ENCODE measurements at regions not wholly inside any gene's neighbourhood (a gene's known extent, or its start where the extent isn't known, plus 50 kb on each side); places are given as distances from the start of the nearest gene placed in this dataset.
"Not testable (repeated sequence)": the region's sequence is repeated elsewhere in the genome, so short reads cannot be mapped to it uniquely, and the experiment has no call there.

DNA sequence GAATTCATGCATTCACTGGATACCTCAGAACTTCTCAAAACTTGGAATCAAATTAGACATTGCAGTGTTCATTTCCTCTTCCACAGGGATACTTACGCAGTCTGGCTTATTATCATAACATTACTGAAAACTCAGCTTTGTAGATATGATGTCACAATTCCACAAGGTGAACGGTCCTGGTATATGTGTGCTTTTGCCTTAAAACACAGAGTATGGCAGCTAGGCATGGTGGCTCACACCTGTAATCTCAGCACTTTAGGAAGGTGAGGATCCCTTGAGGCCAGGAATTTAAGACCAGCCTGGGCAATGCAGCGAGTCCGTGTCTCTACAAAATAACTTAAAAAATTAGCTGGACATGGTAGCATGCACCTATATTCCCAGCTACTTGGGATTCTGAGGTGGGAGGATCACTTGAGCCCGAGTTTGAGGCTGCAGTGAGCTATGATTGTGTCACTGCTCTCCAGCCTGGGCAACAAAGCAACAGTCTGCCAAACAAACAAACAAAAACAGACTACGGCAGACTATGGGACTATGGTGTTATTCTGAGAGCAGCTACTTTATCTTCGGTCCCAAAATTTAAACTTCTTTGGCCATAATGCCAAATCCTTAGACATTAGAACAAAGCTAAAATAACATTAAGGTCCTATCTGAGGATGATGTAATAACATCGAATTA is 1191.9 kb upstream of the SLC39A10 start:
- H3K36me3 ChIP-seq (ENCODE audit: control insufficient read depth in 2 of 2, insufficient read depth in 2 of 2, low read length in 2 of 2), result no peaks in the 10 kb centered on the region
- no peak overlapping the region for H3K27ac ChIP-seq (ENCODE audit: low read length)
- no peaks in the 10 kb centered on the region for H3K4me1 ChIP-seq (ENCODE audit: control insufficient read depth, insufficient read depth, low read length)
- H3K9me3 ChIP-seq (ENCODE audit: control insufficient read depth in 2 of 2, low read length in 2 of 2), result no peaks in the 10 kb centered on the region
- H3K9ac ChIP-seq (ENCODE audit: low read length in 2 of 2), result no peak overlapping the region
- H3K4me3 ChIP-seq (ENCODE audit: low read length in 2 of 2), result no peak overlapping the region
- H3K27me3 ChIP-seq (ENCODE audit: control insufficient read depth in 1 of 2, insufficient read depth in 2 of 2, low read length in 2 of 2), result no peaks in the 10 kb centered on the region

DNA sequence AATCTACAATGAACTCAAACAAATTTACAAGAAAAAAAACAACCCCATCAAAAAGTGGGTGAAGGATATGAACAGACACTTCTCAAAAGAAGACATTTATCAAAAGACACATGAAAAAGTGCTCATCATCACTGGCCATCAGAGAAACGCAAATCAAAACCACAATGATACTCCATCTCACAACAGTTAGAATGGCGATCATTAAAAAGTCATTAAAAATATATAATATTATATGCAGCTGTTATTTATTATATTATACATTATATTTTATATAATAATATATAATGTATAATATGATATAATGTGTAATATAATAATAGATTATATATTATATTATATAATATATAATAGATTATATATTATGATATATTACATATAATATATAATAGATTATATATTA is 1194.1 kb upstream of the SLC39A10 start:
- H3K4me1 ChIP-seq (ENCODE audit: control insufficient read depth, insufficient read depth, low read length); H3K27me3 ChIP-seq (ENCODE audit: control insufficient read depth in 1 of 2, insufficient read depth in 2 of 2, low read length in 2 of 2); H3K36me3 ChIP-seq (ENCODE audit: control insufficient read depth in 2 of 2, insufficient read depth in 2 of 2, low read length in 2 of 2); H3K4me3 ChIP-seq (ENCODE audit: low read length in 2 of 2); H3K9ac ChIP-seq (ENCODE audit: low read length in 2 of 2); H3K9me3 ChIP-seq (ENCODE audit: control insufficient read depth in 2 of 2, low read length in 2 of 2); H3K27ac ChIP-seq (ENCODE audit: low read length): not testable (repeated sequence)

DNA sequence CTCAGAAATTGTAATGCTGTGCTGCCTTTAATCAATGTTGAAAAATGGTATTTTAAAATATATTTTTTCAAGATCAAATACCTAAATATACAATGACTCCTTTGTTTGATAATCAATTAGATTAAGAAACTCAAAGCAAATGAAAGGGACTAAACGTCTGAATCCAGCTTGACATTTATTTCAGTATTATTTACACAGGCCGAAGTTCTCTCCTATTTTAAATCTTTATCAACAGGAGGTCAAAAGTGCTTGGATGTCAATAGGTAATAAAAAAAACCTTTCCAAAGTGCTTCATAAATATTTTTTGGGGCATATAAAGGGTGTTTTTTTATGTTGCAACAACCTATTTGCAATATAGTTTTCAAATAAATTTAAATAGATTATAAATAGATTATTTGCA is 1201.7 kb upstream of the SLC39A10 start:
- no peak overlapping the region for H3K9ac ChIP-seq (ENCODE audit: low read length in 2 of 2)
- no peak overlapping the region for H3K27ac ChIP-seq (ENCODE audit: low read length)
- no peak overlapping the region for H3K4me3 ChIP-seq (ENCODE audit: low read length in 2 of 2)
- no peaks in the 10 kb centered on the region for H3K36me3 ChIP-seq (ENCODE audit: control insufficient read depth in 2 of 2, insufficient read depth in 2 of 2, low read length in 2 of 2)
- H3K27me3 ChIP-seq (ENCODE audit: control insufficient read depth in 1 of 2, insufficient read depth in 2 of 2, low read length in 2 of 2), result no peaks in the 10 kb centered on the region
- no peaks in the 10 kb centered on the region for H3K9me3 ChIP-seq (ENCODE audit: control insufficient read depth in 2 of 2, low read length in 2 of 2)
- no peaks in the 10 kb centered on the region for H3K4me1 ChIP-seq (ENCODE audit: control insufficient read depth, insufficient read depth, low read length)

DNA sequence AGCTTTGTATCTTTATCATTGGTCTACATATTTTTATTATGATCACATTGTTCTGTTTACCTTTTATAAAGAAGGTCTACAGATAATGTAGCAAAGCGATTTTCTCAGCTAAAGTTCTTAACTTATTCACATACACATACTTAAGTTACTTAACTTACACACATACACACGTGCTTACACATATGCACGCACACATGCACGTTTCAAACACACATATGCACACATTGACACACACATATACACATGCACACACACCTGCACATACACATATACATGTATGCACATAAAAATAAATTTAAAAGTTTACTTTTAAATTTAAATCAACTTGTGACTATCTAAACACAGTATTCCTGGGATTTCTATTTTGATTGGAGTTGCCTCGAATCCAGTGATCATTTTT is 1204.5 kb upstream of the SLC39A10 start:
- Histone ChIP-seq H3K27me3 (ENCODE audit: control insufficient read depth in 1 of 2, insufficient read depth in 2 of 2, low read length in 2 of 2) (no peaks in the 10 kb centered on the region), H3K4me1 (ENCODE audit: control insufficient read depth, insufficient read depth, low read length) (no peaks in the 10 kb centered on the region), H3K27ac (ENCODE audit: low read length) (no peak overlapping the region), H3K36me3 (ENCODE audit: control insufficient read depth in 2 of 2, insufficient read depth in 2 of 2, low read length in 2 of 2) (no peaks in the 10 kb centered on the region), H3K9me3 (ENCODE audit: control insufficient read depth in 2 of 2, low read length in 2 of 2) (no peaks in the 10 kb centered on the region), H3K4me3 (ENCODE audit: low read length in 2 of 2) (no peak overlapping the region), H3K9ac (ENCODE audit: low read length in 2 of 2) (no peak overlapping the region)

DNA sequence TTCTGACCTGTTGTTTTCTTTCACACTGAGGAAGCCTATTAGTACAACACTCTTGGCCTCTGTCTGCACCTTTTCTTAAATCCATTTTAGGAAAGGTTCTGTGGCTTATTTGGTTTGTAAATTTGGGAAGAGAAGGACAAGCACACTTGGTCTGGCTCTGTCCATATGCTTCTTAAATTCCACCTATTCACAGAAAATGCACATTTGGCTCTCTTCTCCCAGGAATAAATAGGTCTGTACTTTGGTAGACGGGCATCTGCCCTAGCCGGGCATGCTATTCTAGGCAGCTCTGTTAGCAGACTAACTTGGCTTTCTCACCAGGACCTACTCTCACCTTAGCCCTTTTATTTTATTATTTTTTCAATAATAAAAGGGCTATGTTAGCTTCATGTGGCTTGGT is 1211.8 kb upstream of the SLC39A10 start:
- Histone ChIP-seq H3K27ac (ENCODE audit: low read length) (no peak overlapping the region), H3K27me3 (ENCODE audit: control insufficient read depth in 1 of 2, insufficient read depth in 2 of 2, low read length in 2 of 2) (no peaks in the 10 kb centered on the region), H3K4me3 (ENCODE audit: low read length in 2 of 2) (no peak overlapping the region), H3K4me1 (ENCODE audit: control insufficient read depth, insufficient read depth, low read length) (no peaks in the 10 kb centered on the region), H3K9ac (ENCODE audit: low read length in 2 of 2) (no peak overlapping the region), H3K36me3 (ENCODE audit: control insufficient read depth in 2 of 2, insufficient read depth in 2 of 2, low read length in 2 of 2) (no peaks in the 10 kb centered on the region), H3K9me3 (ENCODE audit: control insufficient read depth in 2 of 2, low read length in 2 of 2) (no peaks in the 10 kb centered on the region)

DNA sequence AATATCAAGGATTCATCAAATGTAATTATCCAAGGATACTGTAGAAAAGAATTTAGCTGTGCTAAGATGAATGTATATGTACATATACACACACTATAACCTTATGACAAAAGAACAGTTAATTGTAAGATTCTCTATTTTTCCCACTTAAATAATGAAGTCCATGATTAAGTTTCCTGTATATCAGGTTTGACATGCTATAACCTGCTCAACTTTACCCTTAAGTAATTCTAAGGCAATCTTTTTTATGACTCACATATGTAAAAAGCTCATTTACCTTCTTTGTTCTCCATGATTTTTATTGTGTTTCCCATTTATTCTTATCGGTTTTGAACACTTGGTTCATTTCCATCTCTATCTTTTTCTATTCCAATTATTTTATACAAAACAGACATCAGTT is 1213.1 kb upstream of the SLC39A10 start:
- Histone ChIP-seq H3K9me3 (ENCODE audit: control insufficient read depth in 2 of 2, low read length in 2 of 2) (no peaks in the 10 kb centered on the region), H3K4me3 (ENCODE audit: low read length in 2 of 2) (no peak overlapping the region), H3K4me1 (ENCODE audit: control insufficient read depth, insufficient read depth, low read length) (no peaks in the 10 kb centered on the region), H3K36me3 (ENCODE audit: control insufficient read depth in 2 of 2, insufficient read depth in 2 of 2, low read length in 2 of 2) (no peaks in the 10 kb centered on the region), H3K9ac (ENCODE audit: low read length in 2 of 2) (no peak overlapping the region), H3K27me3 (ENCODE audit: control insufficient read depth in 1 of 2, insufficient read depth in 2 of 2, low read length in 2 of 2) (no peaks in the 10 kb centered on the region), H3K27ac (ENCODE audit: low read length) (no peak overlapping the region)

DNA sequence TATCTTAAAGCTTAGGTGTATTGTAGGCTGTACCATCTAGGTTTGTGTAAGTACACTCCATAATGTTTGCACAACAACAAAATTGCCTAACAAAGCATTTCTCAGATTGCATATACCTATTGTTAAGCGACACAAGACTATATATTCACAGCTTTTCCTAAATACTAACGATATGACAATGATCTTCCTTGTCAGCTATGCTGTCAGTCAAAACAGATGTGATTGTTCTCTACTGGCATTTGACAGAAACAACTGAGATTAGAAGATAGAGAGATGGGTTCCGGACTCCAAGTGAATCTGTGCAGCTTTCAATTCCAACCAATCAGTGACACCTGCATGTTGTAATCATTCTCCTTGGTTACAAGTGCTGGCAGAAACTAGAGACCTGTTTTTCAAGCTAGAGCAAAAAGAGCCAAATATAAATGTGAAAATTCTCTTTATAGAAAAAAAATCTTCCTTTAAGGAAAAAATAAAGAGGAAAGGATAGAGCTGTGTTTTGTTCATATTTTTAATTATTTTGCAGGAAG is 1232.3 kb upstream of the SLC39A10 start:
- Histone ChIP-seq H3K4me1 (ENCODE audit: control insufficient read depth, insufficient read depth, low read length) (no peaks in the 10 kb centered on the region), H3K36me3 (ENCODE audit: control insufficient read depth in 2 of 2, insufficient read depth in 2 of 2, low read length in 2 of 2) (no peaks in the 10 kb centered on the region), H3K27ac (ENCODE audit: low read length) (no peak overlapping the region), H3K4me3 (ENCODE audit: low read length in 2 of 2) (no peak overlapping the region), H3K9me3 (ENCODE audit: control insufficient read depth in 2 of 2, low read length in 2 of 2) (no peaks in the 10 kb centered on the region), H3K27me3 (ENCODE audit: control insufficient read depth in 1 of 2, insufficient read depth in 2 of 2, low read length in 2 of 2) (no peaks in the 10 kb centered on the region), H3K9ac (ENCODE audit: low read length in 2 of 2) (no peak overlapping the region)

DNA sequence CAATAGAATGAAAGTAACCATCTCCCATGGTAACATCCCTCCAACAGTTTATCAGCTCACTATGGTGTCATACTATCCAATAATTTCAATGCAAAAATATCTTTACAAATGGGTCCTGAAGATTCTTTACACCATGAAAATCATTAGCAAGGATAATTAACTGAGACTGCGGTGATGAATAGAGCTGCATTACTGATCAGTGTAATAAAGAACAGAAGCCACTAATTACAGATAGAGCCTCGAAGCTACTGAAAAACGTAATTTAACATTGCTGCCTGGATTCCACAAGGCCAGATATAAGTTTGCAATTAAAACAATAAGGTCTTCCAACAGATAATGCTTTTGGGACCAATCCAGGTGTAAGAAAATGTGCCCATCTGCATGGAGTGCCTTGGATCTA is 1245.8 kb upstream of the SLC39A10 start:
- no peaks in the 10 kb centered on the region for H3K27me3 ChIP-seq (ENCODE audit: control insufficient read depth in 1 of 2, insufficient read depth in 2 of 2, low read length in 2 of 2)
- no peak overlapping the region for H3K9ac ChIP-seq (ENCODE audit: low read length in 2 of 2)
- H3K4me3 ChIP-seq (ENCODE audit: low read length in 2 of 2), result no peak overlapping the region
- no peak overlapping the region for H3K27ac ChIP-seq (ENCODE audit: low read length)
- H3K4me1 ChIP-seq (ENCODE audit: control insufficient read depth, insufficient read depth, low read length), result no peaks in the 10 kb centered on the region
- no peaks in the 10 kb centered on the region for H3K9me3 ChIP-seq (ENCODE audit: control insufficient read depth in 2 of 2, low read length in 2 of 2)
- H3K36me3 ChIP-seq (ENCODE audit: control insufficient read depth in 2 of 2, insufficient read depth in 2 of 2, low read length in 2 of 2), result no peaks in the 10 kb centered on the region

DNA sequence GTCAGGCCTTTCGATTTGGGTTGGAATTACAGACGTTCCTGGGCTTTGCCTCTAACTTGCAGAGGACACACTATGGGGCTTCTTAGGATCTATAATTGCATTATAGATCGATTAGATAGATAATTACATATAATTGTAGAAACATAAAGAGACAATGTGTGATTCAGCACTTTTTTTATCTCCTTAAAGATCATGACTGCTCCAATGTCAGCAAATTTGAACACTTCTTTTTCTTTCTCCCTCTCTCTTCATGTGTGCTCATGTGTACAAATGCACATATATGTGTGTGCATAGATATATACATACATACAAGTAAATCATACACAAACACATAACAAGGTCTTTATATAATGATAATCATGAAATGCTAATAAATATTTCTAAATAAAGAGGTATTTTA is 1261.2 kb upstream of the SLC39A10 start:
- H3K9ac ChIP-seq (ENCODE audit: low read length in 2 of 2), result no peak overlapping the region
- H3K36me3 ChIP-seq (ENCODE audit: control insufficient read depth in 2 of 2, insufficient read depth in 2 of 2, low read length in 2 of 2), result no peaks in the 10 kb centered on the region
- H3K27me3 ChIP-seq (ENCODE audit: control insufficient read depth in 1 of 2, insufficient read depth in 2 of 2, low read length in 2 of 2), result no peaks in the 10 kb centered on the region
- H3K27ac ChIP-seq (ENCODE audit: low read length), result no peak overlapping the region
- no peak overlapping the region for H3K4me3 ChIP-seq (ENCODE audit: low read length in 2 of 2)
- no peaks in the 10 kb centered on the region for H3K9me3 ChIP-seq (ENCODE audit: control insufficient read depth in 2 of 2, low read length in 2 of 2)
- no peaks in the 10 kb centered on the region for H3K4me1 ChIP-seq (ENCODE audit: control insufficient read depth, insufficient read depth, low read length)

DNA sequence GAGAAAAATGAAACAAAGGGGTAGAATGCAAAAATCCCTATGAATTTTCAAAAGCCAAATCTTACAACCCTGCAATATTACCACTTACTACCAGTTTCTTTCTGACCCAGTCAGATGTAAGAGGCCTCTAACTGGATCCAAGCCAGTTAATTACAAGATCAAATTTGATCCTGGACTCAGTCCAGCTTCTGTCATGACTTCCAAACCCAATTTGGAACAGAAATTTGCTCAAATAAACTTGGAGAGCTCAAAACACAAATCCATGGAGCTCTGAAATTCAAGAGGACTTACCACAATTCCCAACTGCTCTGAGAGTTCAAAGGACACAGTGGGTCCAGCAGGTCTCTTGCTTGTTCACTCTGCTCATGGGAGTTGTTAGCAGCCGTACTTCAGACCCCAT is 1271.7 kb upstream of the SLC39A10 start:
- H3K27me3 ChIP-seq (ENCODE audit: control insufficient read depth in 1 of 2, insufficient read depth in 2 of 2, low read length in 2 of 2), result no peaks in the 10 kb centered on the region
- H3K4me3 ChIP-seq (ENCODE audit: low read length in 2 of 2), result no peak overlapping the region
- H3K36me3 ChIP-seq (ENCODE audit: control insufficient read depth in 2 of 2, insufficient read depth in 2 of 2, low read length in 2 of 2), result no peaks in the 10 kb centered on the region
- no peaks in the 10 kb centered on the region for H3K4me1 ChIP-seq (ENCODE audit: control insufficient read depth, insufficient read depth, low read length)
- H3K9me3 ChIP-seq (ENCODE audit: control insufficient read depth in 2 of 2, low read length in 2 of 2), result no peaks in the 10 kb centered on the region
- H3K27ac ChIP-seq (ENCODE audit: low read length), result no peak overlapping the region
- H3K9ac ChIP-seq (ENCODE audit: low read length in 2 of 2), result no peak overlapping the region

DNA sequence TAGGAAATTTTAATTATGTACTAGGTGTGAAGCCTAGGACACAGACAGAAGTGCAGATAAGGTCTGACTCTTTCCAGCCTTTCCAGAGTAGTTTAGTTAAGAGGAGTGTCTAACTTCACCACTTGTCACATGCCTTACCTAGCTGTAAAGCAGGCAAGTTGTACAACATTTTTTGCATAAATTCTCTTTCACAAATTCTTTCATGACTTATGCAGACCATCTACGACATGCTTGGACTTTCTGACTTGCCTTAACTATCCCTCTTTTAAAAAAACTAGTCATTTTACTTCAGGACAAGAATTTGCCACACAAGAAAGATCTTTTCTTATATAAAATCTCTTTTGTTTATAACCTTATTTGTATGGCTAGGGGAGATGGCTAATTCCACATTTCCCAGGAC is 1273.6 kb upstream of the SLC39A10 start:
- H3K4me3 ChIP-seq (ENCODE audit: low read length in 2 of 2), result no peak overlapping the region
- no peaks in the 10 kb centered on the region for H3K4me1 ChIP-seq (ENCODE audit: control insufficient read depth, insufficient read depth, low read length)
- H3K36me3 ChIP-seq (ENCODE audit: control insufficient read depth in 2 of 2, insufficient read depth in 2 of 2, low read length in 2 of 2), result no peaks in the 10 kb centered on the region
- no peaks in the 10 kb centered on the region for H3K9me3 ChIP-seq (ENCODE audit: control insufficient read depth in 2 of 2, low read length in 2 of 2)
- H3K27me3 ChIP-seq (ENCODE audit: control insufficient read depth in 1 of 2, insufficient read depth in 2 of 2, low read length in 2 of 2), result no peaks in the 10 kb centered on the region
- H3K9ac ChIP-seq (ENCODE audit: low read length in 2 of 2), result no peak overlapping the region
- no peak overlapping the region for H3K27ac ChIP-seq (ENCODE audit: low read length)

Measured in stomach smooth muscle (tissue), 2 donors.